Ishikawa (cell line): ENCODE measurements at regions not wholly inside any gene's neighbourhood (a gene's known extent, or its start where the extent isn't known, plus 50 kb on each side); places are given as distances from the start of the nearest gene placed in this dataset.

ENCODE experiments used
- EP300 ChIP-seq: IDR thresholded peaks from 2 replicates; pipeline ENCODE4 v1.6.1; 2012; ENCODE audit warnings: borderline replicate concordance
- FOXM1 ChIP-seq: IDR thresholded peaks from 2 replicates; pipeline ENCODE4 v1.6.1; 2012; ENCODE audit warnings: low read depth, borderline replicate concordance
- NFIC ChIP-seq: IDR thresholded peaks from 2 replicates; pipeline ENCODE4 v1.6.1; 2012
- RAD21 ChIP-seq: IDR thresholded peaks from 2 replicates; pipeline ENCODE4 v1.6.1; 2012; ENCODE audit warnings: low read depth
- TAF1 ChIP-seq: IDR thresholded peaks from 2 replicates; pipeline ENCODE4 v1.6.1; 2012; ENCODE audit warnings: low read depth, mild to moderate bottlenecking
- TEAD4 ChIP-seq: IDR thresholded peaks from 2 replicates; pipeline ENCODE4 v1.6.1; 2012
- YY1 ChIP-seq: IDR thresholded peaks from 2 replicates; pipeline ENCODE4 v1.6.1; 2012; ENCODE audit warnings: low read depth
- ZBTB7A ChIP-seq: IDR thresholded peaks from 2 replicates; pipeline ENCODE4 v1.6.1; 2012; ENCODE audit warnings: low read depth
- TF ChIP-seq, protein P1 (sequence below): IDR thresholded peaks from 2 replicates; pipeline ENCODE4 v1.6.1; 2012
- TF ChIP-seq, protein P2 (sequence below): IDR thresholded peaks from 2 replicates; pipeline ENCODE4 v1.6.1; 2012; ENCODE audit warnings: low read depth, mild to moderate bottlenecking
- TF ChIP-seq, protein P3 (sequence below): IDR thresholded peaks from 2 replicates; pipeline ENCODE4 v1.6.1; 2012

DNA sequence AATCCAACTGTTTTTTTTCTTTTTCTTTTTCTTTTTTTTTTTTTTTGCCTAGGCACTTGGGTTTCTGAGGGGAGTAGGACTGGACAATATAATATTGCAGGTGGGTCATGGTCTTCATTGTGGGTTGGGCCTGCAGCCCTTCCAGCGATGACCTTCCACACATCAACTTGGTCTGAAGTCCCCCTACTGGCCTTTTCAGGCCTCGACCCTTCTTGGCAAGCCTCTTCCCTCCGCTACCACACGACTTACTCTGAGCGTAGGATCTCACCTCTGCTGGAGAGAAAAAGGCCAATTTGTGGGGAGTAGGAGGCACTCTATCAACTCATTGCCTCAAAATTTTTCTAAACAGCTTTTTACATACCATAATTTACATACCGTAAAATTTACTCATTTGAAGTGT lies 51.1 kb upstream of the GRIK3 start:
- TF ChIP-seq, protein P1, sequence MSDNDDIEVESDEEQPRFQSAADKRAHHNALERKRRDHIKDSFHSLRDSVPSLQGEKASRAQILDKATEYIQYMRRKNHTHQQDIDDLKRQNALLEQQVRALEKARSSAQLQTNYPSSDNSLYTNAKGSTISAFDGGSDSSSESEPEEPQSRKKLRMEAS, result no peak
- TF ChIP-seq, protein P2, sequence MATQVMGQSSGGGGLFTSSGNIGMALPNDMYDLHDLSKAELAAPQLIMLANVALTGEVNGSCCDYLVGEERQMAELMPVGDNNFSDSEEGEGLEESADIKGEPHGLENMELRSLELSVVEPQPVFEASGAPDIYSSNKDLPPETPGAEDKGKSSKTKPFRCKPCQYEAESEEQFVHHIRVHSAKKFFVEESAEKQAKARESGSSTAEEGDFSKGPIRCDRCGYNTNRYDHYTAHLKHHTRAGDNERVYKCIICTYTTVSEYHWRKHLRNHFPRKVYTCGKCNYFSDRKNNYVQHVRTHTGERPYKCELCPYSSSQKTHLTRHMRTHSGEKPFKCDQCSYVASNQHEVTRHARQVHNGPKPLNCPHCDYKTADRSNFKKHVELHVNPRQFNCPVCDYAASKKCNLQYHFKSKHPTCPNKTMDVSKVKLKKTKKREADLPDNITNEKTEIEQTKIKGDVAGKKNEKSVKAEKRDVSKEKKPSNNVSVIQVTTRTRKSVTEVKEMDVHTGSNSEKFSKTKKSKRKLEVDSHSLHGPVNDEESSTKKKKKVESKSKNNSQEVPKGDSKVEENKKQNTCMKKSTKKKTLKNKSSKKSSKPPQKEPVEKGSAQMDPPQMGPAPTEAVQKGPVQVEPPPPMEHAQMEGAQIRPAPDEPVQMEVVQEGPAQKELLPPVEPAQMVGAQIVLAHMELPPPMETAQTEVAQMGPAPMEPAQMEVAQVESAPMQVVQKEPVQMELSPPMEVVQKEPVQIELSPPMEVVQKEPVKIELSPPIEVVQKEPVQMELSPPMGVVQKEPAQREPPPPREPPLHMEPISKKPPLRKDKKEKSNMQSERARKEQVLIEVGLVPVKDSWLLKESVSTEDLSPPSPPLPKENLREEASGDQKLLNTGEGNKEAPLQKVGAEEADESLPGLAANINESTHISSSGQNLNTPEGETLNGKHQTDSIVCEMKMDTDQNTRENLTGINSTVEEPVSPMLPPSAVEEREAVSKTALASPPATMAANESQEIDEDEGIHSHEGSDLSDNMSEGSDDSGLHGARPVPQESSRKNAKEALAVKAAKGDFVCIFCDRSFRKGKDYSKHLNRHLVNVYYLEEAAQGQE, result no peak
- TF ChIP-seq TAF1, result no peak
- TF ChIP-seq, protein P3, sequence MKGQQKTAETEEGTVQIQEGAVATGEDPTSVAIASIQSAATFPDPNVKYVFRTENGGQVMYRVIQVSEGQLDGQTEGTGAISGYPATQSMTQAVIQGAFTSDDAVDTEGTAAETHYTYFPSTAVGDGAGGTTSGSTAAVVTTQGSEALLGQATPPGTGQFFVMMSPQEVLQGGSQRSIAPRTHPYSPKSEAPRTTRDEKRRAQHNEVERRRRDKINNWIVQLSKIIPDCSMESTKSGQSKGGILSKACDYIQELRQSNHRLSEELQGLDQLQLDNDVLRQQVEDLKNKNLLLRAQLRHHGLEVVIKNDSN, result no peak
- TF ChIP-seq NFIC, result no peak
- no peak for TF ChIP-seq EP300
- TF ChIP-seq RAD21, result no peak
- no peak for TF ChIP-seq FOXM1
- no peak for TF ChIP-seq TEAD4
- TF ChIP-seq YY1, result no peak
- TF ChIP-seq ZBTB7A, result no peak
